ENCODE measurements at regions not wholly inside any gene's neighbourhood (a gene's known extent, or its start where the extent isn't known, plus 50 kb on each side); places are given as distances from the start of the nearest gene placed in this dataset.
A peak's percentile ranks its signal among the peaks of the same experiment; 100 is the strongest.
"Not testable (repeated sequence)": the region's sequence is repeated elsewhere in the genome, so short reads cannot be mapped to it uniquely, and the experiment has no call there.

GRCh38 chr14:106802413-106803364, 1276.3 kb downstream of the TMEM121 start:
- no peak for DNase-seq (ENCODE audit: low read depth)
- TF ChIP-seq, protein P1, sequence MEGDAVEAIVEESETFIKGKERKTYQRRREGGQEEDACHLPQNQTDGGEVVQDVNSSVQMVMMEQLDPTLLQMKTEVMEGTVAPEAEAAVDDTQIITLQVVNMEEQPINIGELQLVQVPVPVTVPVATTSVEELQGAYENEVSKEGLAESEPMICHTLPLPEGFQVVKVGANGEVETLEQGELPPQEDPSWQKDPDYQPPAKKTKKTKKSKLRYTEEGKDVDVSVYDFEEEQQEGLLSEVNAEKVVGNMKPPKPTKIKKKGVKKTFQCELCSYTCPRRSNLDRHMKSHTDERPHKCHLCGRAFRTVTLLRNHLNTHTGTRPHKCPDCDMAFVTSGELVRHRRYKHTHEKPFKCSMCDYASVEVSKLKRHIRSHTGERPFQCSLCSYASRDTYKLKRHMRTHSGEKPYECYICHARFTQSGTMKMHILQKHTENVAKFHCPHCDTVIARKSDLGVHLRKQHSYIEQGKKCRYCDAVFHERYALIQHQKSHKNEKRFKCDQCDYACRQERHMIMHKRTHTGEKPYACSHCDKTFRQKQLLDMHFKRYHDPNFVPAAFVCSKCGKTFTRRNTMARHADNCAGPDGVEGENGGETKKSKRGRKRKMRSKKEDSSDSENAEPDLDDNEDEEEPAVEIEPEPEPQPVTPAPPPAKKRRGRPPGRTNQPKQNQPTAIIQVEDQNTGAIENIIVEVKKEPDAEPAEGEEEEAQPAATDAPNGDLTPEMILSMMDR (IDR thresholded peaks at IDR 0.05; ENCODE audit: control insufficient read depth, extremely low read depth, insufficient read depth) = peak; percentile 65
- H3K4me3 ChIP-seq (ENCODE audit: low read depth, low read length) = peak overlapping the region; percentile 31; the same call in 1 of the 2 replicates

- H3K4me3 ChIP-seq (ENCODE audit: low read depth, low read length) = no peak overlapping the region
- no peak for DNase-seq (ENCODE audit: low read depth)
- TF ChIP-seq, protein P1 (IDR thresholded peaks at IDR 0.05; ENCODE audit: control insufficient read depth, extremely low read depth, insufficient read depth) = no peak
Measured at GRCh38 chr14:106803379-106803778, 1277.0 kb downstream of the TMEM121 start.

DNA sequence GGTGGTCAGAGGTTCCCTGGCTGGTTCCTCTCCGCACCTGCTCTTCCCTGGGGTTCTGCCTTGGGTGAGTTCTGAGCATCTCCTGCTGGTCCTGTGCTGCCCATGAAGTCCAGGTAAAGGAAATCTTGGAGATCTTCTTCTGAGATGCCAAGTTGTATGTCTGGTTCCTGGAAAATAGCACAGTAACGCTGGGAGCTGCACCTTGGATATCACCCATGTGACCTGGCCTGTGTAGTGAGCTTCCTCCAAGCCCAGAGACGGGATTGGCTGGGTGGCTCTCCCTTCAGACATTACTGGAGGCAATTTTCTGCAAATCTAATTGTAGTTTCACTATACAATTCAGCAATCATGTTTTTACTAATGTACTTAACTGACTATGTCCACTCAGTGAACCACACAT, 1281.1 kb downstream of the TMEM121 start:
- H3K4me3 ChIP-seq (ENCODE audit: low read depth, low read length) = no peak overlapping the region
- TF ChIP-seq, protein P1 (IDR thresholded peaks at IDR 0.05; ENCODE audit: control insufficient read depth, extremely low read depth, insufficient read depth) = no peak
- DNase-seq (ENCODE audit: low read depth) = no peak

GRCh38 chr14:106808458-106808857, 1282.1 kb downstream of the TMEM121 start:
- DNase-seq (ENCODE audit: low read depth) = no peak
- H3K4me3 ChIP-seq (ENCODE audit: low read depth, low read length) = no peak overlapping the region
- TF ChIP-seq, protein P1 (IDR thresholded peaks at IDR 0.05; ENCODE audit: control insufficient read depth, extremely low read depth, insufficient read depth) = 0 out of 2 replicates have a peak, but pooled peaks have one; percentile 4

DNA sequence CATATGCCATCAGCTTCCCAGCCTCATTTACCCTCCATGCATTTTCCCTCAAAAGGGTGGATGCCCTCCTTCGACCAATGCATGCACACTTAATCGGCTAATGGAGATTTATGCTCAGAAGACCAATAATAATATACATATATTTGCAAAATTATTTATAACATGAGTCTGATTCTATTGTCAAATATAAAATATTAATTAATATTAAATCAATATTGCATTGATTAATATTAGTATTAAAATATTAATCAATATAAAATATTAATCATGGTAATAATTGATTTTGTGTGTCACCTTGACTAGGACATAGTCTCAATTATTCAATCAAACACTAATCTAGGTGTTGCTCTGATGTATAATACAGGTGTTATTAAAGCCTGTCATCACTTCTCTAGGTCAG, 1282.5 kb downstream of the TMEM121 start:
- no peak overlapping the region for H3K4me3 ChIP-seq (ENCODE audit: low read depth, low read length)
- TF ChIP-seq, protein P1 (IDR thresholded peaks at IDR 0.05; ENCODE audit: control insufficient read depth, extremely low read depth, insufficient read depth) = no peak
- DNase-seq (ENCODE audit: low read depth) = no peak

GRCh38 chr14:106809615-106810014, 1283.2 kb downstream of the TMEM121 start:
- DNase-seq (ENCODE audit: low read depth) = no peak
- H3K4me3 ChIP-seq (ENCODE audit: low read depth, low read length) = no peak overlapping the region
- TF ChIP-seq, protein P1 (IDR thresholded peaks at IDR 0.05; ENCODE audit: control insufficient read depth, extremely low read depth, insufficient read depth) = no peak

DNA sequence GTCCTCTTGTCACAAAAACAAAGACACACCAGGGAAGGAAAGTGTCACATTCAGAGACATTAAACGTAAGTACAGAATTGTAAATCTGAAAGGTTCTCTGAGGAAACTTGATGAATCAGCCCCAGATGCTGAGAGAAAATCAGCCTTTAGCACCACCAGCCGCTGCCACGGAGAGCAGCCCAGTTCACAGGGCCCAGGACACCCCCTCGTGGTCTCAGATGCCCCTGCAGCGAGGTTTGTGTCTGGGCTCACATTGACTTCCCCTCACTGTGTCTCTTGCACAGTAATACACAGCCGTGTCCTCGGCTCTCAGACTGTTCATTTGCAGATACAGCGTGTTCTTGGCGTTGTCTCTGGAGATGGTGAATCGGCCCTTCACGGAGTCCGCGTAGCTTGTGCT, 1283.8 kb downstream of the TMEM121 start:
- DNase-seq (ENCODE audit: low read depth); H3K4me3 ChIP-seq (ENCODE audit: low read depth, low read length): not testable (repeated sequence)
